Peyer's patch (tissue), 4 donors: ENCODE measurements at regions not wholly inside any gene's neighbourhood (a gene's known extent, or its start where the extent isn't known, plus 50 kb on each side); places are given as distances from the start of the nearest gene placed in this dataset.
A peak's percentile ranks its signal among the peaks of the same experiment; 100 is the strongest.

Source experiments
- DNase-seq, 3 donors: peaks; one replicate each; pipeline ENCODE4 v3.0.0-alpha.2; 2017 to 2019
- H3K27ac ChIP-seq, 4 donors: fragments of 200-600 bp; sonication (generic); one replicate each; pipeline ENCODE4 v1.5.1; 2016 to 2019
- H3K27me3 ChIP-seq, 2 donors: fragments of 200-600 bp; sonication (generic); one replicate each; pipeline ENCODE4 v1.5.1; 2019
- H3K36me3 ChIP-seq, 3 donors: fragments of 200-600 bp; sonication (generic); one replicate each; pipeline ENCODE4 v1.5.1; 2016 to 2019
- H3K4me1 ChIP-seq, 4 donors: fragments of 200-600 bp; sonication (generic); one replicate each; pipeline ENCODE4 v1.5.1; 2016 to 2019
- H3K4me3 ChIP-seq, 4 donors: fragments of 200-600 bp; sonication (generic); 1 replicate in 3 of 4; 2 replicates in 1 of 4; pipeline ENCODE4 v1.5.1; 2016 to 2019; ENCODE audit warnings: mild to moderate bottlenecking in 1 of 4
- H3K9me3 ChIP-seq, 4 donors: fragments of 200-600 bp; sonication (generic); one replicate each; pipeline ENCODE4 v1.5.1; 2016 to 2019; ENCODE audit warnings: mild to moderate bottlenecking in 1 of 4
- CTCF ChIP-seq, 6 experiments: fragments of 450-650 bp in 4 of 6; fragments of 200-600 bp in 2 of 6; sonication (generic) in 1 of 6; IDR thresholded peaks; one replicate each; pipeline ENCODE4 v1.5.1; 2017 to 2019; ENCODE audit warnings: antibody characterized with exemption in 6 of 6, mild to moderate bottlenecking in 3 of 6, moderate library complexity in 1 of 6
- POLR2A ChIP-seq, 2 donors: fragments of 450-650 bp; IDR thresholded peaks; one replicate each; pipeline ENCODE4 v1.5.1; 2017; ENCODE audit warnings: antibody characterized with exemption in 2 of 2, mild to moderate bottlenecking in 2 of 2, moderate library complexity in 2 of 2

GRCh38 chr12:67760586-67761275, 112.2 kb downstream of the DYRK2 start:
- no peaks in the 10 kb centered on the region for H3K9me3 ChIP-seq
- no peak overlapping the region for H3K27ac ChIP-seq
- H3K4me3 ChIP-seq: no peak overlapping the region
- TF ChIP-seq CTCF (IDR thresholded peaks at IDR 0.05) (no peak), POLR2A (IDR thresholded peaks at IDR 0.05) (no peak)
- H3K4me1 ChIP-seq: no peaks in the 10 kb centered on the region
- H3K36me3 ChIP-seq: no peaks in the 10 kb centered on the region
- H3K27me3 ChIP-seq: no peaks in the 10 kb centered on the region
- no peak for DNase-seq

GRCh38 chr12:67761566-67761965, 113.0 kb downstream of the DYRK2 start:
- Histone ChIP-seq H3K4me1 (no peaks in the 10 kb centered on the region), H3K36me3 (no peaks in the 10 kb centered on the region), H3K27ac (no peak overlapping the region), H3K27me3 (no peaks in the 10 kb centered on the region), H3K4me3 (no peak overlapping the region), H3K9me3 (no peaks in the 10 kb centered on the region)
- TF ChIP-seq POLR2A (IDR thresholded peaks at IDR 0.05) (no peak), CTCF (IDR thresholded peaks at IDR 0.05) (no peak)
- no peak for DNase-seq

GRCh38 chr12:67764055-67764454, 115.5 kb downstream of the DYRK2 start:
- no peaks in the 10 kb centered on the region for H3K4me1 ChIP-seq
- H3K27ac ChIP-seq: no peak overlapping the region
- H3K4me3 ChIP-seq: no peak overlapping the region
- H3K27me3 ChIP-seq: no peaks in the 10 kb centered on the region
- no peak for DNase-seq
- H3K9me3 ChIP-seq: no peaks in the 10 kb centered on the region
- TF ChIP-seq CTCF (IDR thresholded peaks at IDR 0.05): no peak
- no peak for TF ChIP-seq POLR2A (IDR thresholded peaks at IDR 0.05)
- H3K36me3 ChIP-seq: no peaks in the 10 kb centered on the region

- TF ChIP-seq POLR2A (IDR thresholded peaks at IDR 0.05) (no peak), CTCF (IDR thresholded peaks at IDR 0.05) (no peak)
- no peak overlapping the region for H3K27ac ChIP-seq
- no peak for DNase-seq
These were observed 116.5 kb downstream of the DYRK2 start for GRCh38 chr12:67764946-67765619.

GRCh38 chr12:67765776-67766766, 117.5 kb downstream of the DYRK2 start:
- Histone ChIP-seq H3K27ac (peak overlapping the region in 1 of 4 donors; percentile 10), H3K9me3 (no peaks in the 10 kb centered on the region), H3K4me3 (no peak overlapping the region), H3K36me3 (no peaks in the 10 kb centered on the region), H3K27me3 (no peaks in the 10 kb centered on the region), H3K4me1 (no peaks in the 10 kb centered on the region)
- TF ChIP-seq POLR2A (IDR thresholded peaks at IDR 0.05): no peak
- no peak for TF ChIP-seq CTCF (IDR thresholded peaks at IDR 0.05)
- peak in 1 of 3 donors; percentile 51 for DNase-seq

More at GRCh38 chr12:67764946-67765619, 116.5 kb downstream of the DYRK2 start:
- Histone ChIP-seq H3K9me3 (no peaks in the 10 kb centered on the region), H3K27me3 (no peaks in the 10 kb centered on the region), H3K4me3 (no peak overlapping the region), H3K36me3 (no peaks in the 10 kb centered on the region), H3K4me1 (no peaks in the 10 kb centered on the region)
